ENCODE measurements at regions not wholly inside any gene's neighbourhood (a gene's known extent, or its start where the extent isn't known, plus 50 kb on each side); places are given as distances from the start of the nearest gene placed in this dataset.
"Not testable (repeated sequence)": the region's sequence is repeated elsewhere in the genome, so short reads cannot be mapped to it uniquely, and the experiment has no call there.

GRCh38 chr7:50848203-50848602 lies 65.5 kb upstream of the GRB10 start:
- no peak for DNase-seq
- Mint-ChIP-seq H3K4me1 (no peaks in the 10 kb centered on the region), H3K27me3 (peaks cover 0 to 6% of the 10 kb centered on the region in 2 donors), H3K4me3 (no peak overlapping the region), H3K27ac (no peak overlapping the region), H3K36me3 (no peaks in the 10 kb centered on the region), H3K9me3 (peaks cover 0 to 26% (median 10%) of the 10 kb centered on the region in 8 donors)
- no peaks in the 10 kb centered on the region for H3K4me1 ChIP-seq (ENCODE audit: insufficient read depth, low read length)
- no peaks in the 10 kb centered on the region for H3K27me3 ChIP-seq (ENCODE audit: insufficient read depth, low read length)
- ChIA-PET POLR2A (ENCODE audit: partially characterized antibody) (interaction anchor here (0.5 kb wide), 1 partner anchor 33 kb away, joined by 3 read pairs; no protein-coding TSS in a partner anchor), CTCF (ENCODE audit: partially characterized antibody) (no interaction called here)
- no peaks in the 10 kb centered on the region for H3K36me3 ChIP-seq (ENCODE audit: insufficient read depth, low read length)
- no peak overlapping the region for H3K27ac ChIP-seq (ENCODE audit: low read depth, low read length)
- no peak overlapping the region for H3K4me3 ChIP-seq (ENCODE audit: low read length in 2 of 2)
- intact Hi-C loops (cut with micrococcal nuclease) = no loop called here
- H3K9me3 ChIP-seq (ENCODE audit: control insufficient read depth in 1 of 2, low read length in 2 of 2) = no peaks in the 10 kb centered on the region

- CTCF ChIA-PET (ENCODE audit: partially characterized antibody); POLR2A ChIA-PET (ENCODE audit: partially characterized antibody); H3K4me1 ChIP-seq (ENCODE audit: insufficient read depth, low read length); H3K4me3 Mint-ChIP-seq; H3K4me1 Mint-ChIP-seq; H3K27me3 ChIP-seq (ENCODE audit: insufficient read depth, low read length); DNase-seq; H3K27ac Mint-ChIP-seq; H3K4me3 ChIP-seq (ENCODE audit: low read length in 2 of 2); intact Hi-C loops (cut with micrococcal nuclease); H3K36me3 Mint-ChIP-seq; H3K27me3 Mint-ChIP-seq; H3K9me3 ChIP-seq (ENCODE audit: control insufficient read depth in 1 of 2, low read length in 2 of 2); H3K36me3 ChIP-seq (ENCODE audit: insufficient read depth, low read length); H3K27ac ChIP-seq (ENCODE audit: low read depth, low read length): not testable (repeated sequence)
- H3K9me3 Mint-ChIP-seq = peaks cover 0 to 29% (median 10%) of the 10 kb centered on the region in 8 donors
These were observed 62.2 kb upstream of the GRB10 start for GRCh38 chr7:50844861-50845260.

DNA sequence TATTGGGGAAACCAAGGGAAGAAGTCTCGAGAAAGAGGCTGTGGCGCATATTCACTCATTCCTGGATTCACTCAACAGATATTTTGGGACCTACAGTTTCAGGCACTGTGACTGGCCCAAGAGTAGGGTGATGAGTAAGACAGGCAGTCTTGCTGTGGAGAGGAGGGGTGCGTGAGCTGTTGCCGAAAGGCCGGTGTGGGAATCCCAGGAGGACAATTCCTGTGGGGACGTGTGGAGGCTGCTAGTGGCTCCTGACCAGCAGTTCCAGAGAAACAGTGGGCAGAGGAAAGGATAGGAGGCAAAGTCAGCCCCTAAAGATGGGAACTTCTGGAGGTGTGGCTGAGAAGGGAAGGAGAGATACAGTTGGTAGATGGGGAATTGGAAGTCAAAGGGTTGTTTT lies 59.3 kb upstream of the GRB10 start:
- peaks cover 12 to 14% of the 10 kb centered on the region in 2 donors for H3K27me3 Mint-ChIP-seq
- no peaks in the 10 kb centered on the region for H3K4me1 ChIP-seq (ENCODE audit: insufficient read depth, low read length)
- no peaks in the 10 kb centered on the region for H3K27me3 ChIP-seq (ENCODE audit: insufficient read depth, low read length)
- ChIA-PET CTCF (ENCODE audit: partially characterized antibody) (no interaction called here), POLR2A (ENCODE audit: partially characterized antibody) (no interaction called here)
- no peaks in the 10 kb centered on the region for H3K36me3 ChIP-seq (ENCODE audit: insufficient read depth, low read length)
- H3K27ac ChIP-seq (ENCODE audit: low read depth, low read length) = no peak overlapping the region
- intact Hi-C loops (cut with micrococcal nuclease) = no loop called here
- H3K27ac Mint-ChIP-seq = no peak overlapping the region
- H3K9me3 ChIP-seq (ENCODE audit: control insufficient read depth in 1 of 2, low read length in 2 of 2) = no peaks in the 10 kb centered on the region
- H3K9me3 Mint-ChIP-seq = peaks cover 0 to 28% (median 10%) of the 10 kb centered on the region in 8 donors
- DNase-seq = no peak
- no peak overlapping the region for H3K4me3 ChIP-seq (ENCODE audit: low read length in 2 of 2)
- H3K36me3 Mint-ChIP-seq = no peaks in the 10 kb centered on the region
- no peak overlapping the region for H3K4me3 Mint-ChIP-seq
- H3K4me1 Mint-ChIP-seq = no peaks in the 10 kb centered on the region

GRCh38 chr7:50838675-50839377 lies 56.1 kb upstream of the GRB10 start:
- ChIA-PET CTCF (ENCODE audit: partially characterized antibody) (no interaction called here), POLR2A (ENCODE audit: partially characterized antibody) (no interaction called here)

GRCh38 chr7:50837965-50838364 lies 55.3 kb upstream of the GRB10 start:
- Mint-ChIP-seq H3K27me3 (peaks cover 16 to 26% of the 10 kb centered on the region in 2 donors), H3K36me3 (no peaks in the 10 kb centered on the region), H3K4me1 (no peaks in the 10 kb centered on the region), H3K27ac (no peak overlapping the region), H3K9me3 (peaks cover 0 to 3% (median 0%) of the 10 kb centered on the region in 8 donors), H3K4me3 (no peak overlapping the region)
- ChIA-PET POLR2A (ENCODE audit: partially characterized antibody) (no interaction called here), CTCF (ENCODE audit: partially characterized antibody) (no interaction called here)
- Histone ChIP-seq H3K4me1 (ENCODE audit: insufficient read depth, low read length) (no peaks in the 10 kb centered on the region), H3K36me3 (ENCODE audit: insufficient read depth, low read length) (no peaks in the 10 kb centered on the region), H3K9me3 (ENCODE audit: control insufficient read depth in 1 of 2, low read length in 2 of 2) (no peaks in the 10 kb centered on the region), H3K27me3 (ENCODE audit: insufficient read depth, low read length) (no peaks in the 10 kb centered on the region), H3K4me3 (ENCODE audit: low read length in 2 of 2) (no peak overlapping the region), H3K27ac (ENCODE audit: low read depth, low read length) (no peak overlapping the region)
- intact Hi-C loops (cut with micrococcal nuclease) = no loop called here
- DNase-seq = no peak

More at GRCh38 chr7:50838675-50839377, 56.1 kb upstream of the GRB10 start:
- Histone ChIP-seq H3K4me1 (ENCODE audit: insufficient read depth, low read length) (no peaks in the 10 kb centered on the region), H3K4me3 (ENCODE audit: low read length in 2 of 2) (no peak overlapping the region), H3K27me3 (ENCODE audit: insufficient read depth, low read length) (no peaks in the 10 kb centered on the region), H3K9me3 (ENCODE audit: control insufficient read depth in 1 of 2, low read length in 2 of 2) (no peaks in the 10 kb centered on the region), H3K27ac (ENCODE audit: low read depth, low read length) (no peak overlapping the region), H3K36me3 (ENCODE audit: insufficient read depth, low read length) (no peaks in the 10 kb centered on the region)
- Mint-ChIP-seq H3K27me3 (peaks cover 16 to 22% of the 10 kb centered on the region in 2 donors), H3K36me3 (no peaks in the 10 kb centered on the region), H3K27ac (peak overlapping the region in 1 of 7 donors; percentile 27), H3K9me3 (peaks cover 0 to 7% (median 0%) of the 10 kb centered on the region in 8 donors), H3K4me3 (no peak overlapping the region), H3K4me1 (no peaks in the 10 kb centered on the region)
- intact Hi-C loops (cut with micrococcal nuclease) = no loop called here
- no peak for DNase-seq

DNA sequence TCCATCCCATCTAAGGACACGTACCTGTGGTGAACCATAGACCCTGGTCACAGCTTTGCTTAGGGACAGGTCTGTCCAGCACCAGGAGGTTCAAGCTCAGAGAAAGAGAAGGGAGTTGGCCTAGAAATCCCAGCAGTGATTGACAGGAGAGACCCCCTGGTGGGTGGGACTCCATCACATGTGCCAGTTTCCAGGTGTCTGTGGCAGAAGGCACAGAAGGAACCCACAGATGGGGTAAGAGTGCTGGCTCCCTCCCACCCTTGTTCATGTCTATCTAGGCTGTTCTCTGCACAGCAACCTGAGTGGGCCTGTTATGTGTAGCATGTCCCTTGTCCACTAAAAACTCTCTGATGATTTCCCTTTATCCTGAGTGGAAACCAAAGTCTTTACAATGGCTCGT lies 54.0 kb upstream of the GRB10 start:
- Mint-ChIP-seq H3K27me3 (peaks cover 10 to 21% of the 10 kb centered on the region in 2 donors), H3K27ac (no peak overlapping the region), H3K9me3 (no peaks in the 10 kb centered on the region), H3K36me3 (no peaks in the 10 kb centered on the region), H3K4me3 (no peak overlapping the region), H3K4me1 (no peaks in the 10 kb centered on the region)
- Histone ChIP-seq H3K27me3 (ENCODE audit: insufficient read depth, low read length) (no peaks in the 10 kb centered on the region), H3K36me3 (ENCODE audit: insufficient read depth, low read length) (no peaks in the 10 kb centered on the region), H3K27ac (ENCODE audit: low read depth, low read length) (no peak overlapping the region), H3K4me3 (ENCODE audit: low read length in 2 of 2) (no peak overlapping the region), H3K4me1 (ENCODE audit: insufficient read depth, low read length) (no peaks in the 10 kb centered on the region), H3K9me3 (ENCODE audit: control insufficient read depth in 1 of 2, low read length in 2 of 2) (no peaks in the 10 kb centered on the region)
- no peak for DNase-seq
- CTCF ChIA-PET (ENCODE audit: partially characterized antibody) = no interaction called here
- POLR2A ChIA-PET (ENCODE audit: partially characterized antibody) = no interaction called here
- intact Hi-C loops (cut with micrococcal nuclease) = no loop called here

- ChIA-PET POLR2A (ENCODE audit: partially characterized antibody) (no interaction called here), CTCF (ENCODE audit: partially characterized antibody) (no interaction called here)
- intact Hi-C loops (cut with micrococcal nuclease) = no loop called here
- H3K4me1 ChIP-seq (ENCODE audit: insufficient read depth, low read length) = no peaks in the 10 kb centered on the region
- H3K4me3 ChIP-seq (ENCODE audit: low read length in 2 of 2) = no peak overlapping the region
- H3K27me3 ChIP-seq (ENCODE audit: insufficient read depth, low read length) = no peaks in the 10 kb centered on the region
- peaks cover 0 to 2% (median 0%) of the 10 kb centered on the region in 8 donors for H3K9me3 Mint-ChIP-seq
- H3K4me3 Mint-ChIP-seq = no peak overlapping the region
- H3K9me3 ChIP-seq (ENCODE audit: control insufficient read depth in 1 of 2, low read length in 2 of 2) = no peaks in the 10 kb centered on the region
- H3K36me3 ChIP-seq (ENCODE audit: insufficient read depth, low read length) = no peaks in the 10 kb centered on the region
- no peak overlapping the region for H3K27ac Mint-ChIP-seq
- H3K27me3 Mint-ChIP-seq = peaks cover 8 to 26% of the 10 kb centered on the region in 2 donors
- no peak for DNase-seq
- no peaks in the 10 kb centered on the region for H3K36me3 Mint-ChIP-seq
- no peaks in the 10 kb centered on the region for H3K4me1 Mint-ChIP-seq
- no peak overlapping the region for H3K27ac ChIP-seq (ENCODE audit: low read depth, low read length)
These were observed 52.5 kb upstream of the GRB10 start for GRCh38 chr7:50835156-50835555.
